ENCODE measurements at regions not wholly inside any gene's neighbourhood (a gene's known extent, or its start where the extent isn't known, plus 50 kb on each side); places are given as distances from the start of the nearest gene placed in this dataset.
"Not testable (repeated sequence)": the region's sequence is repeated elsewhere in the genome, so short reads cannot be mapped to it uniquely, and the experiment has no call there.

- not testable (repeated sequence) for H4K91ac ChIP-seq (ENCODE audit: low read depth, low read length); H3K14ac ChIP-seq (ENCODE audit: low read length); H2AK5ac ChIP-seq (ENCODE audit: low read length); H3K18ac ChIP-seq (ENCODE audit: low read length); H3K79me1 ChIP-seq (ENCODE audit: low read length); H3K4ac ChIP-seq (ENCODE audit: low read depth, low read length); H3K79me2 ChIP-seq (ENCODE audit: control insufficient read depth, insufficient read depth, low read length, poor library complexity); H2BK12ac ChIP-seq (ENCODE audit: low read length); H3K4me3 ChIP-seq (ENCODE audit: low read depth, low read length); H3K9ac ChIP-seq (ENCODE audit: low read length); H2AFZ ChIP-seq (ENCODE audit: insufficient read depth, low read length, poor library complexity); H4K12ac ChIP-seq (ENCODE audit: low read depth, low read length); H3K4me1 ChIP-seq (ENCODE audit: control insufficient read depth in 1 of 2, insufficient read depth in 2 of 2, low read length in 2 of 2); H3K4me2 ChIP-seq (ENCODE audit: low read length); H2BK120ac ChIP-seq (ENCODE audit: insufficient read depth, low read length, poor library complexity); DNase-seq; H3K36me3 ChIP-seq (ENCODE audit: control insufficient read depth in 1 of 2, insufficient read depth in 2 of 2, low read length in 2 of 2); H4K8ac ChIP-seq (ENCODE audit: low read depth, low read length); H3K9me3 ChIP-seq (ENCODE audit: insufficient read depth, low read depth, low read length); H3K27ac ChIP-seq (ENCODE audit: low read depth, low read length); H3K23ac ChIP-seq (ENCODE audit: low read length); H3K27me3 ChIP-seq (ENCODE audit: insufficient read depth, low read length); H2BK5ac ChIP-seq (ENCODE audit: low read depth, low read length, poor library complexity)
- no CpG with 5 or more reads among the region's 7 CpGs for WGBS (ENCODE audit: extremely low coverage, insufficient coverage, insufficient read length)
Observed at GRCh38 chr12:76971216-76971879, 92.5 kb upstream of the CSRP2 start.

- H3K18ac ChIP-seq (ENCODE audit: low read length) = no peak overlapping the region
- no peak overlapping the region for H3K23ac ChIP-seq (ENCODE audit: low read length)
- no peak overlapping the region for H3K4ac ChIP-seq (ENCODE audit: low read depth, low read length)
- no peaks in the 10 kb centered on the region for H3K4me1 ChIP-seq (ENCODE audit: control insufficient read depth in 1 of 2, insufficient read depth in 2 of 2, low read length in 2 of 2)
- no peak for DNase-seq
- H3K9ac ChIP-seq (ENCODE audit: low read length) = no peak overlapping the region
- no peak overlapping the region for H2AK5ac ChIP-seq (ENCODE audit: low read length)
- no peaks in the 10 kb centered on the region for H3K79me2 ChIP-seq (ENCODE audit: control insufficient read depth, insufficient read depth, low read length, poor library complexity)
- H2AFZ ChIP-seq (ENCODE audit: insufficient read depth, low read length, poor library complexity) = no peak overlapping the region
- WGBS (ENCODE audit: extremely low coverage, insufficient coverage, insufficient read length) = no CpG with 5 or more reads among the region's 9 CpGs
- no peak overlapping the region for H3K4me2 ChIP-seq (ENCODE audit: low read length)
- H2BK120ac ChIP-seq (ENCODE audit: insufficient read depth, low read length, poor library complexity) = no peak overlapping the region
- no peak overlapping the region for H2BK5ac ChIP-seq (ENCODE audit: low read depth, low read length, poor library complexity)
- H4K91ac ChIP-seq (ENCODE audit: low read depth, low read length) = no peak overlapping the region
- no peaks in the 10 kb centered on the region for H3K79me1 ChIP-seq (ENCODE audit: low read length)
- H2BK12ac ChIP-seq (ENCODE audit: low read length) = no peak overlapping the region
- H3K9me3 ChIP-seq (ENCODE audit: insufficient read depth, low read depth, low read length) = peaks cover 2% of the 10 kb centered on the region
- no peak overlapping the region for H3K14ac ChIP-seq (ENCODE audit: low read length)
- no peak overlapping the region for H3K4me3 ChIP-seq (ENCODE audit: low read depth, low read length)
- H3K27me3 ChIP-seq (ENCODE audit: insufficient read depth, low read length) = no peaks in the 10 kb centered on the region
- no peaks in the 10 kb centered on the region for H3K36me3 ChIP-seq (ENCODE audit: control insufficient read depth in 1 of 2, insufficient read depth in 2 of 2, low read length in 2 of 2)
- H4K8ac ChIP-seq (ENCODE audit: low read depth, low read length) = no peak overlapping the region
- H3K27ac ChIP-seq (ENCODE audit: low read depth, low read length) = no peak overlapping the region
- H4K12ac ChIP-seq (ENCODE audit: low read depth, low read length) = no peak overlapping the region
Observed at GRCh38 chr12:76967181-76967885, 88.5 kb upstream of the CSRP2 start.

GRCh38 chr12:76964784-76965571 is 86.2 kb upstream of the CSRP2 start:
- Histone ChIP-seq H4K91ac (ENCODE audit: low read depth, low read length) (no peak overlapping the region), H3K4me1 (ENCODE audit: control insufficient read depth in 1 of 2, insufficient read depth in 2 of 2, low read length in 2 of 2) (no peaks in the 10 kb centered on the region)
- no CpG with 5 or more reads among the region's 6 CpGs for whole genome bisulfite sequencing (ENCODE audit: extremely low coverage, insufficient coverage, insufficient read length)

GRCh38 chr12:76962099-76962498 is 83.3 kb upstream of the CSRP2 start:
- Histone ChIP-seq H3K14ac (ENCODE audit: low read length) (no peak overlapping the region), H2BK5ac (ENCODE audit: low read depth, low read length, poor library complexity) (no peak overlapping the region), H4K91ac (ENCODE audit: low read depth, low read length) (no peak overlapping the region), H3K4me3 (ENCODE audit: low read depth, low read length) (no peak overlapping the region), H4K12ac (ENCODE audit: low read depth, low read length) (no peak overlapping the region), H3K4me1 (ENCODE audit: control insufficient read depth in 1 of 2, insufficient read depth in 2 of 2, low read length in 2 of 2) (no peaks in the 10 kb centered on the region), H3K9ac (ENCODE audit: low read length) (no peak overlapping the region), H2BK12ac (ENCODE audit: low read length) (no peak overlapping the region), H3K79me1 (ENCODE audit: low read length) (no peaks in the 10 kb centered on the region), H2AFZ (ENCODE audit: insufficient read depth, low read length, poor library complexity) (no peak overlapping the region), H2AK5ac (ENCODE audit: low read length) (no peak overlapping the region), H3K27ac (ENCODE audit: low read depth, low read length) (no peak overlapping the region), H3K18ac (ENCODE audit: low read length) (no peak overlapping the region), H3K9me3 (ENCODE audit: insufficient read depth, low read depth, low read length) (peaks cover 2% of the 10 kb centered on the region), H2BK120ac (ENCODE audit: insufficient read depth, low read length, poor library complexity) (no peak overlapping the region), H3K79me2 (ENCODE audit: control insufficient read depth, insufficient read depth, low read length, poor library complexity) (no peaks in the 10 kb centered on the region), H3K27me3 (ENCODE audit: insufficient read depth, low read length) (no peaks in the 10 kb centered on the region), H3K4me2 (ENCODE audit: low read length) (no peak overlapping the region), H3K23ac (ENCODE audit: low read length) (no peak overlapping the region), H3K4ac (ENCODE audit: low read depth, low read length) (no peak overlapping the region), H4K8ac (ENCODE audit: low read depth, low read length) (no peak overlapping the region), H3K36me3 (ENCODE audit: control insufficient read depth in 1 of 2, insufficient read depth in 2 of 2, low read length in 2 of 2) (no peaks in the 10 kb centered on the region)
- WGBS (ENCODE audit: extremely low coverage, insufficient coverage, insufficient read length) = no CpG with 5 or more reads among the region's 3 CpGs
- DNase-seq = peak in 1 of 2 donors; percentile 37

More at GRCh38 chr12:76964784-76965571, 86.2 kb upstream of the CSRP2 start:
- no peak for DNase-seq
- Histone ChIP-seq H3K14ac (ENCODE audit: low read length) (no peak overlapping the region), H3K18ac (ENCODE audit: low read length) (no peak overlapping the region), H3K23ac (ENCODE audit: low read length) (no peak overlapping the region), H3K36me3 (ENCODE audit: control insufficient read depth in 1 of 2, insufficient read depth in 2 of 2, low read length in 2 of 2) (no peaks in the 10 kb centered on the region), H3K9me3 (ENCODE audit: insufficient read depth, low read depth, low read length) (peaks cover 2% of the 10 kb centered on the region), H2AK5ac (ENCODE audit: low read length) (no peak overlapping the region), H3K4ac (ENCODE audit: low read depth, low read length) (no peak overlapping the region), H4K12ac (ENCODE audit: low read depth, low read length) (no peak overlapping the region), H2BK5ac (ENCODE audit: low read depth, low read length, poor library complexity) (no peak overlapping the region), H3K9ac (ENCODE audit: low read length) (no peak overlapping the region), H4K8ac (ENCODE audit: low read depth, low read length) (no peak overlapping the region), H3K27ac (ENCODE audit: low read depth, low read length) (no peak overlapping the region), H3K27me3 (ENCODE audit: insufficient read depth, low read length) (no peaks in the 10 kb centered on the region), H2BK12ac (ENCODE audit: low read length) (no peak overlapping the region), H3K4me2 (ENCODE audit: low read length) (no peak overlapping the region), H3K79me1 (ENCODE audit: low read length) (no peaks in the 10 kb centered on the region), H2BK120ac (ENCODE audit: insufficient read depth, low read length, poor library complexity) (no peak overlapping the region), H2AFZ (ENCODE audit: insufficient read depth, low read length, poor library complexity) (no peak overlapping the region), H3K79me2 (ENCODE audit: control insufficient read depth, insufficient read depth, low read length, poor library complexity) (no peaks in the 10 kb centered on the region), H3K4me3 (ENCODE audit: low read depth, low read length) (no peak overlapping the region)

Measured in trophoblast cell (in vitro differentiated cells and primary cell).